ENCODE measurements at regions not wholly inside any gene's neighbourhood (a gene's known extent, or its start where the extent isn't known, plus 50 kb on each side); places are given as distances from the start of the nearest gene placed in this dataset.

DNA sequence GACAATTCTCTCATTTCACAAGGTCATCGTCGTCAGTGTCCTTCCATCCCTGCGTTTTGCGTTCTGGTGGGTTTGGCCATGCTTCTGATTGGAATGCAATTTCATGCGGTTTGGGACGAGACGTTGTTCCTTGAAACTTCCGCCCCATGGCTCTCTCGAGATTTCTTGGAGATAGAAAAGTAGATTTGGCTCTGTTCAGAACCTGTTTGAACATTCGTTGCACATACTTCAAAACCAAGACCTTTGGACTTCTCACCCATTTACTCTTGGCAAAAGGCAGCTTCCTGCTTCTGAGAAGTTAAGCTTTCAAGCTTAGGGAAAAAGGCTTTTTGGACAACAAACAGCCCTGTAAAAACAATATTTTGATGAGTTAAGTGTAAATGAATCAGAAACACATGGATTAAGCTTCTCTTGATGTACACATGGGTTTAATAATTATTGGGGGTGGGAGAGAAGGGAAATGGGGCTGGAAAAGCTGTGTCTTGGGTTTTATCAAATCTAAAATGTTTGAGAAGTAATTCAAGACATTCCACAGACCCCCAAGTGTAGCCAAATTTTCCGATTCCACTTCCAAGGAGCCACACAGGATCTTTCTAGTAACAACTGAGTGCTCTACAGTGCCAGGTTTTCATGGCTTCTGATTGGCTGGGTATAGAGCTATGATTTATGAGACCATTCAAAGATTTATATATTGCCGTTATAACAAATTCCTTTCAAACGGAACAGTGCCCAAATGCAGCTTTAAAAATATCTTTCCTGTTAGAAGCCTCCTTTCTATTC lies 467.2 kb downstream of the MED13L start:
- TF ChIP-seq, protein P1, sequence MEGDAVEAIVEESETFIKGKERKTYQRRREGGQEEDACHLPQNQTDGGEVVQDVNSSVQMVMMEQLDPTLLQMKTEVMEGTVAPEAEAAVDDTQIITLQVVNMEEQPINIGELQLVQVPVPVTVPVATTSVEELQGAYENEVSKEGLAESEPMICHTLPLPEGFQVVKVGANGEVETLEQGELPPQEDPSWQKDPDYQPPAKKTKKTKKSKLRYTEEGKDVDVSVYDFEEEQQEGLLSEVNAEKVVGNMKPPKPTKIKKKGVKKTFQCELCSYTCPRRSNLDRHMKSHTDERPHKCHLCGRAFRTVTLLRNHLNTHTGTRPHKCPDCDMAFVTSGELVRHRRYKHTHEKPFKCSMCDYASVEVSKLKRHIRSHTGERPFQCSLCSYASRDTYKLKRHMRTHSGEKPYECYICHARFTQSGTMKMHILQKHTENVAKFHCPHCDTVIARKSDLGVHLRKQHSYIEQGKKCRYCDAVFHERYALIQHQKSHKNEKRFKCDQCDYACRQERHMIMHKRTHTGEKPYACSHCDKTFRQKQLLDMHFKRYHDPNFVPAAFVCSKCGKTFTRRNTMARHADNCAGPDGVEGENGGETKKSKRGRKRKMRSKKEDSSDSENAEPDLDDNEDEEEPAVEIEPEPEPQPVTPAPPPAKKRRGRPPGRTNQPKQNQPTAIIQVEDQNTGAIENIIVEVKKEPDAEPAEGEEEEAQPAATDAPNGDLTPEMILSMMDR (IDR thresholded peaks at IDR 0.05), result no peak
- no peak for TF ChIP-seq POLR2AphosphoS5 (IDR thresholded peaks at IDR 0.05)
- TF ChIP-seq POLR2A (IDR thresholded peaks at IDR 0.05), result no peak

All from upper lobe of left lung (tissue), 4 donors.